Spleen (tissue), 7 donors: ENCODE measurements at regions not wholly inside any gene's neighbourhood (a gene's known extent, or its start where the extent isn't known, plus 50 kb on each side); places are given as distances from the start of the nearest gene placed in this dataset.

Experiments
- POLR2A ChIP-seq, 3 donors: fragments of 450-650 bp; IDR thresholded peaks; one replicate each; pipeline ENCODE4 v1.5.1; 2017; ENCODE audit warnings: antibody characterized with exemption in 3 of 3, mild to moderate bottlenecking in 1 of 3
- POLR2AphosphoS5 ChIP-seq, 3 donors: sonication (generic); formaldehyde crosslinking; IDR thresholded peaks; one replicate each; pipeline ENCODE4 v1.5.1; 2017; ENCODE audit warnings: antibody characterized with exemption in 3 of 3
- TF ChIP-seq, protein P1 (sequence below), 11 experiments: fragments of 200-600 bp in 7 of 11; fragments of 450-650 bp in 4 of 11; sonication (generic) in 4 of 11; IDR thresholded peaks in 8 of 11; conservative IDR thresholded peaks in 3 of 11; 1 replicate in 7 of 11; 2 replicates in 4 of 11; pipeline versions ENCODE4 v1.4.0 to v1.8.0; 2016 to 2021; ENCODE audit warnings: antibody characterized with exemption in 11 of 11, inconsistent platforms in 4 of 11, mild to moderate bottlenecking in 1 of 11
- donor health status: DM: no; HTN: no; CAD: no; lungs with moderate emphysema.
- donor health status: DM: no; HTN: no; CAD: no.
- donor health status: DM: no; HTN: no; CAD: no.

- TF ChIP-seq POLR2A (IDR thresholded peaks at IDR 0.05) (no peak), POLR2AphosphoS5 (IDR thresholded peaks at IDR 0.05) (no peak)
- TF ChIP-seq, protein P1, sequence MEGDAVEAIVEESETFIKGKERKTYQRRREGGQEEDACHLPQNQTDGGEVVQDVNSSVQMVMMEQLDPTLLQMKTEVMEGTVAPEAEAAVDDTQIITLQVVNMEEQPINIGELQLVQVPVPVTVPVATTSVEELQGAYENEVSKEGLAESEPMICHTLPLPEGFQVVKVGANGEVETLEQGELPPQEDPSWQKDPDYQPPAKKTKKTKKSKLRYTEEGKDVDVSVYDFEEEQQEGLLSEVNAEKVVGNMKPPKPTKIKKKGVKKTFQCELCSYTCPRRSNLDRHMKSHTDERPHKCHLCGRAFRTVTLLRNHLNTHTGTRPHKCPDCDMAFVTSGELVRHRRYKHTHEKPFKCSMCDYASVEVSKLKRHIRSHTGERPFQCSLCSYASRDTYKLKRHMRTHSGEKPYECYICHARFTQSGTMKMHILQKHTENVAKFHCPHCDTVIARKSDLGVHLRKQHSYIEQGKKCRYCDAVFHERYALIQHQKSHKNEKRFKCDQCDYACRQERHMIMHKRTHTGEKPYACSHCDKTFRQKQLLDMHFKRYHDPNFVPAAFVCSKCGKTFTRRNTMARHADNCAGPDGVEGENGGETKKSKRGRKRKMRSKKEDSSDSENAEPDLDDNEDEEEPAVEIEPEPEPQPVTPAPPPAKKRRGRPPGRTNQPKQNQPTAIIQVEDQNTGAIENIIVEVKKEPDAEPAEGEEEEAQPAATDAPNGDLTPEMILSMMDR (IDR thresholded peaks at IDR 0.05 in 8 of 11, conservative IDR thresholded peaks at IDR 0.05 in 3 of 11), result no peak
Measured at GRCh38 chr3:104452697-104453096, 914.0 kb upstream of the ALCAM start.
